Upper lobe of right lung (tissue), 1 donor: ENCODE measurements at regions not wholly inside any gene's neighbourhood (a gene's known extent, or its start where the extent isn't known, plus 50 kb on each side); places are given as distances from the start of the nearest gene placed in this dataset.
A peak's percentile ranks its signal among the peaks of the same experiment; 100 is the strongest.

Source experiments
- ATAC-seq: fragments of 200-7000 bp; cut with Tn5 transposase; one replicate; pipeline ENCODE4 v1.9.1; 2020; ENCODE audit warnings: mild to moderate bottlenecking, moderate library complexity
- DNase-seq: peaks from one replicate; pipeline ENCODE4 v3.0.0-alpha.2; 2020
- H3K27ac ChIP-seq: fragments of 200-600 bp; one replicate; pipeline ENCODE4 v1.8.0; 2022
- H3K27me3 ChIP-seq: fragments of 200-600 bp; one replicate; pipeline ENCODE4 v1.8.0; 2022; ENCODE audit warnings: mild to moderate bottlenecking
- H3K36me3 ChIP-seq: fragments of 200-600 bp; one replicate; pipeline ENCODE4 v1.8.0; 2022
- H3K4me1 ChIP-seq: fragments of 200-600 bp; one replicate; pipeline ENCODE4 v1.8.0; 2022
- H3K4me3 ChIP-seq: fragments of 200-600 bp; one replicate; pipeline ENCODE4 v1.8.0; 2022; ENCODE audit warnings: mild to moderate bottlenecking
- H3K9me3 ChIP-seq: fragments of 200-600 bp; one replicate; pipeline ENCODE4 v1.8.0; 2022
- CTCF ChIP-seq: fragments of 200-600 bp; IDR thresholded peaks from one replicate; pipeline ENCODE4 v1.8.0; 2022; ENCODE audit warnings: antibody characterized with exemption
- intact Hi-C: fragments of 100-400 bp; cut with DNase I; formaldehyde crosslinking; loops from one replicate; pipeline ENCODE4 v1.11.0; 2022
- donor health status: DM: no; HTN: yes; CAD: no; lungs with severe emphysema.

DNA sequence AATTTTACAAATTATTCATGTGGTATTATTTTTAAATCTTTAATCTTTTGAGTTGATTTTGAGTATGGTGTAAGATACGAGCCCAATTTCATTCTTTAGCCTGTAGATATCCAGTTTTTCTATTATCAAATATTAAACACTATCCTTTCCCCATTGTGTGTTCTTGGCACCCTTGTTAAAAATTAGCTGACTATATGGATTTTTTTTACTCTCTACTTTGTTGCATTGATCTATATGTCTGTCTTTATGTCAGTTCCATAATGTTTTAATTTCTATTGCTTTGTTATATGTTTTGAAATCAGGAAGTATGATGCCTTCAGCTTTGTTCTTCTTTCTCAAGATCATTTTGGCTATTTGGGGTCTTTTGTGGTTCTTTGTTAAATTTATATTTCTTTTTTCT is 80.9 kb upstream of the ZNF804A start:
- DNase-seq (no peak), ATAC-seq (no peak)
- Histone ChIP-seq H3K4me3 (no peak overlapping the region), H3K27me3 (no peaks in the 10 kb centered on the region), H3K27ac (no peak overlapping the region), H3K9me3 (no peaks in the 10 kb centered on the region), H3K4me1 (no peaks in the 10 kb centered on the region), H3K36me3 (no peaks in the 10 kb centered on the region)
- intact Hi-C loops = no loop called here
- TF ChIP-seq CTCF = no peak

DNA sequence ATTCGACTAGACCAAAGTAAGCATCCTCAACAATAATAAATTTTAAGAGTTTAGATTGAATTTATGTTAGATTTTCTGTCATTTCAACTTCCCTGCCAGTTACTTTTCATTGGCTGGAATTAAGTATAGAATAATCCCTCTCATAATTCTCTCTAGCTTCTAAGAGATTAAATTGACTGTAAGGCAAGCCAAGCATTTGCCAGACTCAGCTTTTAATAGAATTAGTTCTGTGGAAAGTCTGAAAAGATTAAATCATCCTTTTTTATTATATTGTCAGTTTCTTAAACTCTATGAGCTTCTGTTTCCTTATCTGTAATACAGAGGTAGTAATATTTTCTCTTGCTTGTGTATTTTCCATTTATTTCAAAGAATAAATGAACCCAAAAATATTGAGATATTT is 77.9 kb upstream of the ZNF804A start:
- Histone ChIP-seq H3K27me3 (no peaks in the 10 kb centered on the region), H3K4me1 (no peaks in the 10 kb centered on the region), H3K27ac (no peak overlapping the region), H3K4me3 (no peak overlapping the region), H3K36me3 (no peaks in the 10 kb centered on the region), H3K9me3 (no peaks in the 10 kb centered on the region)
- TF ChIP-seq CTCF = no peak
- DNase-seq (no peak), ATAC-seq (no peak)
- intact Hi-C loops = no loop called here

GRCh38 chr2:184523732-184524131 is 74.6 kb upstream of the ZNF804A start:
- no peaks in the 10 kb centered on the region for H3K36me3 ChIP-seq
- ATAC-seq (peak; percentile 15), DNase-seq (peak; percentile 49)
- no peaks in the 10 kb centered on the region for H3K27me3 ChIP-seq
- H3K4me1 ChIP-seq = no peaks in the 10 kb centered on the region
- no peak overlapping the region for H3K27ac ChIP-seq
- no peak overlapping the region for H3K4me3 ChIP-seq
- intact Hi-C loops = no loop called here
- TF ChIP-seq CTCF = no peak
- peaks cover 15% of the 10 kb centered on the region for H3K9me3 ChIP-seq

- intact Hi-C loops = no loop called here
Observed at GRCh38 chr2:184524551-184525382, 73.6 kb upstream of the ZNF804A start.

GRCh38 chr2:184527058-184527457 is 71.3 kb upstream of the ZNF804A start:
- no peak overlapping the region for H3K27ac ChIP-seq

More at GRCh38 chr2:184524551-184525382, 73.6 kb upstream of the ZNF804A start:
- no peak for ATAC-seq
- H3K27me3 ChIP-seq = no peaks in the 10 kb centered on the region
- no peaks in the 10 kb centered on the region for H3K4me1 ChIP-seq
- no peak for TF ChIP-seq CTCF
- peak; percentile 46 for DNase-seq
- peaks cover 15% of the 10 kb centered on the region for H3K9me3 ChIP-seq
- no peak overlapping the region for H3K27ac ChIP-seq
- no peaks in the 10 kb centered on the region for H3K36me3 ChIP-seq
- H3K4me3 ChIP-seq = no peak overlapping the region

More at GRCh38 chr2:184527058-184527457, 71.3 kb upstream of the ZNF804A start:
- ATAC-seq (no peak), DNase-seq (no peak)
- Histone ChIP-seq H3K4me3 (no peak overlapping the region), H3K27me3 (no peaks in the 10 kb centered on the region), H3K36me3 (no peaks in the 10 kb centered on the region), H3K9me3 (peaks cover 15% of the 10 kb centered on the region), H3K4me1 (no peaks in the 10 kb centered on the region)
- intact Hi-C loops = no loop called here
- TF ChIP-seq CTCF = no peak
